ENCODE measurements at regions not wholly inside any gene's neighbourhood (a gene's known extent, or its start where the extent isn't known, plus 50 kb on each side); places are given as distances from the start of the nearest gene placed in this dataset.

GRCh38 chr5:109584986-109585599 is 104.6 kb upstream of the MAN2A1 start:
- Histone ChIP-seq H3K27me3 (ENCODE audit: control insufficient read depth, insufficient read depth, low read length) (no peaks in the 10 kb centered on the region), H3K4me3 (ENCODE audit: low read length) (no peak overlapping the region), H3K36me3 (ENCODE audit: control insufficient read depth, insufficient read depth, low read length) (no peaks in the 10 kb centered on the region), H3K9me3 (ENCODE audit: control insufficient read depth, low read depth, low read length) (peaks cover 3% of the 10 kb centered on the region), H3K27ac (ENCODE audit: low read length) (no peak overlapping the region), H3K4me1 (ENCODE audit: control insufficient read depth, insufficient read depth, low read length) (no peaks in the 10 kb centered on the region)
- WGBS (ENCODE audit: insufficient coverage, low lambda C conversion rate) = no CpG with 5 or more reads among the region's 4 CpGs
- no peak for DNase-seq

GRCh38 chr5:109580225-109580624 is 109.5 kb upstream of the MAN2A1 start:
- Histone ChIP-seq H3K36me3 (ENCODE audit: control insufficient read depth, insufficient read depth, low read length) (no peaks in the 10 kb centered on the region), H3K9me3 (ENCODE audit: control insufficient read depth, low read depth, low read length) (no peaks in the 10 kb centered on the region), H3K27me3 (ENCODE audit: control insufficient read depth, insufficient read depth, low read length) (no peaks in the 10 kb centered on the region), H3K27ac (ENCODE audit: low read length) (no peak overlapping the region), H3K4me1 (ENCODE audit: control insufficient read depth, insufficient read depth, low read length) (no peaks in the 10 kb centered on the region), H3K4me3 (ENCODE audit: low read length) (no peak overlapping the region)
- DNase-seq = no peak
- 66% methylated on average over 3 of the region's 3 CpGs for WGBS (ENCODE audit: insufficient coverage, low lambda C conversion rate)

DNA sequence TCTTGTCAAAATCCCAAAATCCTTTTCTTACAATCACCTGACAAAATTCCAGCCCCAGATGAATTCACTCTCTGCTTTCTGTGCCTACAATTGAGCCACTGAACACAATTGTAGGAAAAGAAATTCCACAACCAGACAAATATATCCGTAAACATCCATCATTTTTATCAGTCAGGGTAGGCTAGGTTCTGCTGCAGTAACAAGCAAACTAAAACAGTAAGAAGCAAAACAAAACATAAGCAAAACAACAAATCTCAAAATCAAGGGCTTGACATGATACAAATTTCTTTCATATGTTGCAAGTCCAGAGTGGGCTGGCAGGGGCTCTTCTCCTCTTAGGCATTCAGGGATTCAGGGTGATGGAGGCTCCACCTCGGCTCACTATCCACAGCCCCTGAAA is 114.2 kb upstream of the MAN2A1 start:
- DNase-seq = no peak

DNA sequence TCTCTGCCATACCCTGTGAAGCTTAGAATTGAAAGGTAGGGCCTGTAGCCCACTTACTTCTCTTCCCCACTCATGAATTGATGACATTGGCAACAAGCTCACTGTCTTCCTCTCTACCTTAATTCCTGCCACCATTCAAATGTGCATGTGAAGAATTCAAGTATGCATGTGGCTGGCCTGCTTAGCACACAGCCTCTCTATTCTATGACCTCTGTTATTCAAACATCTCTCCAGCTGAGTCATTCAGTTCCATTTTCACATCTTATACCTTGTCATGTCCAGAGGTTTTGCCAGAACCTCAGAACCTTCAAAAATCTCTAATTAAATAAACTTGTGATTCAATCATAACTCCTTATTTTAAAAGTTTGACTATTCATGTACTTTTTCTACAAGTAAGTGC is 114.7 kb upstream of the MAN2A1 start:
- Histone ChIP-seq H3K27me3 (ENCODE audit: control insufficient read depth, insufficient read depth, low read length) (no peaks in the 10 kb centered on the region), H3K4me1 (ENCODE audit: control insufficient read depth, insufficient read depth, low read length) (no peaks in the 10 kb centered on the region), H3K4me3 (ENCODE audit: low read length) (no peak overlapping the region), H3K9me3 (ENCODE audit: control insufficient read depth, low read depth, low read length) (no peaks in the 10 kb centered on the region), H3K36me3 (ENCODE audit: control insufficient read depth, insufficient read depth, low read length) (no peaks in the 10 kb centered on the region), H3K27ac (ENCODE audit: low read length) (no peak overlapping the region)
- no peak for DNase-seq

More for the DNA sequence above, 114.2 kb upstream of the MAN2A1 start:
- Histone ChIP-seq H3K4me3 (ENCODE audit: low read length) (no peak overlapping the region), H3K27me3 (ENCODE audit: control insufficient read depth, insufficient read depth, low read length) (no peaks in the 10 kb centered on the region), H3K27ac (ENCODE audit: low read length) (no peak overlapping the region), H3K4me1 (ENCODE audit: control insufficient read depth, insufficient read depth, low read length) (no peaks in the 10 kb centered on the region), H3K36me3 (ENCODE audit: control insufficient read depth, insufficient read depth, low read length) (no peaks in the 10 kb centered on the region), H3K9me3 (ENCODE audit: control insufficient read depth, low read depth, low read length) (no peaks in the 10 kb centered on the region)
- WGBS (ENCODE audit: insufficient coverage, low lambda C conversion rate) = no CpG with 5 or more reads among the region's 2 CpGs

GRCh38 chr5:109573766-109574165 is 116.0 kb upstream of the MAN2A1 start:
- no peaks in the 10 kb centered on the region for H3K27me3 ChIP-seq (ENCODE audit: control insufficient read depth, insufficient read depth, low read length)
- no peaks in the 10 kb centered on the region for H3K36me3 ChIP-seq (ENCODE audit: control insufficient read depth, insufficient read depth, low read length)
- no peaks in the 10 kb centered on the region for H3K9me3 ChIP-seq (ENCODE audit: control insufficient read depth, low read depth, low read length)
- H3K27ac ChIP-seq (ENCODE audit: low read length) = no peak overlapping the region
- no peak overlapping the region for H3K4me3 ChIP-seq (ENCODE audit: low read length)
- WGBS (ENCODE audit: insufficient coverage, low lambda C conversion rate) = no CpG with 5 or more reads among the region's 3 CpGs
- H3K4me1 ChIP-seq (ENCODE audit: control insufficient read depth, insufficient read depth, low read length) = no peaks in the 10 kb centered on the region
- DNase-seq = no peak

- H3K27me3 ChIP-seq (ENCODE audit: control insufficient read depth, insufficient read depth, low read length) = no peaks in the 10 kb centered on the region
- H3K4me1 ChIP-seq (ENCODE audit: control insufficient read depth, insufficient read depth, low read length) = no peaks in the 10 kb centered on the region
- H3K36me3 ChIP-seq (ENCODE audit: control insufficient read depth, insufficient read depth, low read length) = no peaks in the 10 kb centered on the region
- no peak overlapping the region for H3K27ac ChIP-seq (ENCODE audit: low read length)
- no peak overlapping the region for H3K4me3 ChIP-seq (ENCODE audit: low read length)
- no peak for DNase-seq
- WGBS (ENCODE audit: insufficient coverage, low lambda C conversion rate) = no CpG with 5 or more reads among the region's 4 CpGs
- no peaks in the 10 kb centered on the region for H3K9me3 ChIP-seq (ENCODE audit: control insufficient read depth, low read depth, low read length)
Observed at GRCh38 chr5:109573256-109573655, 116.5 kb upstream of the MAN2A1 start.

- Histone ChIP-seq H3K4me3 (ENCODE audit: low read length) (no peak overlapping the region), H3K27ac (ENCODE audit: low read length) (no peak overlapping the region), H3K36me3 (ENCODE audit: control insufficient read depth, insufficient read depth, low read length) (no peaks in the 10 kb centered on the region), H3K9me3 (ENCODE audit: control insufficient read depth, low read depth, low read length) (no peaks in the 10 kb centered on the region), H3K4me1 (ENCODE audit: control insufficient read depth, insufficient read depth, low read length) (no peaks in the 10 kb centered on the region), H3K27me3 (ENCODE audit: control insufficient read depth, insufficient read depth, low read length) (no peaks in the 10 kb centered on the region)
- no CpG with 5 or more reads among the region's 1 CpG for WGBS (ENCODE audit: insufficient coverage, low lambda C conversion rate)
- no peak for DNase-seq
Observed at GRCh38 chr5:109571785-109572184, 117.9 kb upstream of the MAN2A1 start.

DNA sequence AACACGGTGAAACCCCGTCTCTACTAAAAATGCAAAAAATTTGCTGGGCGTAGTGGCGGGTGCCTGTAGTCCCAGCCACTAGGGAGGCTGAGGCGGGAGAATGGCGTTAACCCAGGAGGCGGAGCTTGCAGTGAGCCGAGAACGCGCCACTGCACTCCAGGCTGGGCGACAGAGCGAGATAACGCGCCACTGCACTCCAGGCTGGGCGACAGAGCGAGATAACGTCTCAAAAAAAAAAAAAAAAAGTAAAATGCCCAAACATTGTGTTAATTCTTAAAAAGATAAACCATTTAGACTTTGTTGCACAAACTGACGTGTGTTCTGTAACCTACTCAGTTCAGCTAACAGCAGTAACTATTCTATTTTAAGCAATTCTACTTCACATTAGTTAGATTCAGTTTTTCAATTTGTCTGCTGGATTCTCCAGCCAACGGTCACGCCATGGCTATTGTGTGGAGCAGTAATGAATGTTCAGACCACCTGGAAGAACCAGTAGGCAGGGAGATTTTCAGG is 119.3 kb upstream of the MAN2A1 start:
- DNase-seq = no peak
- H3K9me3 ChIP-seq (ENCODE audit: control insufficient read depth, low read depth, low read length) = no peaks in the 10 kb centered on the region
- no peak overlapping the region for H3K27ac ChIP-seq (ENCODE audit: low read length)
- H3K4me1 ChIP-seq (ENCODE audit: control insufficient read depth, insufficient read depth, low read length) = no peaks in the 10 kb centered on the region
- 96% methylated on average over 5 of the region's 20 CpGs for WGBS (ENCODE audit: insufficient coverage, low lambda C conversion rate)
- no peaks in the 10 kb centered on the region for H3K27me3 ChIP-seq (ENCODE audit: control insufficient read depth, insufficient read depth, low read length)
- H3K4me3 ChIP-seq (ENCODE audit: low read length) = no peak overlapping the region
- no peaks in the 10 kb centered on the region for H3K36me3 ChIP-seq (ENCODE audit: control insufficient read depth, insufficient read depth, low read length)

DNA sequence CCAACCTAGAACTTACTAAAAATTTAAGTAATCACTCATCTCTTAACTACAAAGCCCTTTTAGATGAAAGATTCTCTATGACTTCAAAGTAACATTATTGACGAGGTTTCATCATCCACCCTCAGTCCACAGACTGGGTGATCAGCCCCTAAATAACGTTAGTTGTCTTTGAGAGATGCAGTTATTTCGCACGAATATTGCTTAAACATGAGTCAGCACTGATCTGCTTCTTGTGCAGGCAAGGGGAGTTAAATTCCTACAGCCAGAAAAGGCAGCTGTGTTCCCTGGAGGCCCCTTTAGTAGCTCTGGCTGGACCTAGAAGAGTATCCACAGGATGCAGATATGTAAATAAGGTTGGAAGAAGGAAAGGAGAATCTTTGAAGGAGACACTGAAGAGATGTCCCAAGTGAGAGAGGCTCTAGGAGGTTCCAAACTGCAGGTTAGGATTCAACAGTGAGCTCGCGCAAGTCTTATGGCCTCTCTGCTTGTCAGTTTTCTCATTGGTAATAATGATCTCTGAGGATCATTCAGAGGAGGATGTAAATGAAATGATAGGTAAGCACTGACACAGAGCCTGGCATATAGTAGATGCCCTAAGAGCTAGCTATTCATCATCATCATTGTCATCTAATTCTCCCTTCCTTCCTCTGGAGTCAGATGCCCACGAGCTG is 122.2 kb upstream of the MAN2A1 start:
- no peak overlapping the region for H3K27ac ChIP-seq (ENCODE audit: low read length)
- no peak overlapping the region for H3K4me3 ChIP-seq (ENCODE audit: low read length)
- no peaks in the 10 kb centered on the region for H3K36me3 ChIP-seq (ENCODE audit: control insufficient read depth, insufficient read depth, low read length)
- no peaks in the 10 kb centered on the region for H3K9me3 ChIP-seq (ENCODE audit: control insufficient read depth, low read depth, low read length)
- no CpG with 5 or more reads among the region's 7 CpGs for whole genome bisulfite sequencing (ENCODE audit: insufficient coverage, low lambda C conversion rate)
- no peak for DNase-seq
- H3K4me1 ChIP-seq (ENCODE audit: control insufficient read depth, insufficient read depth, low read length) = no peaks in the 10 kb centered on the region
- no peaks in the 10 kb centered on the region for H3K27me3 ChIP-seq (ENCODE audit: control insufficient read depth, insufficient read depth, low read length)

GRCh38 chr5:109566361-109566760 is 123.4 kb upstream of the MAN2A1 start:
- no peak overlapping the region for H3K27ac ChIP-seq (ENCODE audit: low read length)
- no peak for DNase-seq
- H3K36me3 ChIP-seq (ENCODE audit: control insufficient read depth, insufficient read depth, low read length) = no peaks in the 10 kb centered on the region
- no peaks in the 10 kb centered on the region for H3K9me3 ChIP-seq (ENCODE audit: control insufficient read depth, low read depth, low read length)
- WGBS (ENCODE audit: insufficient coverage, low lambda C conversion rate) = no CpG with 5 or more reads among the region's 2 CpGs
- no peaks in the 10 kb centered on the region for H3K4me1 ChIP-seq (ENCODE audit: control insufficient read depth, insufficient read depth, low read length)
- no peaks in the 10 kb centered on the region for H3K27me3 ChIP-seq (ENCODE audit: control insufficient read depth, insufficient read depth, low read length)
- no peak overlapping the region for H3K4me3 ChIP-seq (ENCODE audit: low read length)

DNA sequence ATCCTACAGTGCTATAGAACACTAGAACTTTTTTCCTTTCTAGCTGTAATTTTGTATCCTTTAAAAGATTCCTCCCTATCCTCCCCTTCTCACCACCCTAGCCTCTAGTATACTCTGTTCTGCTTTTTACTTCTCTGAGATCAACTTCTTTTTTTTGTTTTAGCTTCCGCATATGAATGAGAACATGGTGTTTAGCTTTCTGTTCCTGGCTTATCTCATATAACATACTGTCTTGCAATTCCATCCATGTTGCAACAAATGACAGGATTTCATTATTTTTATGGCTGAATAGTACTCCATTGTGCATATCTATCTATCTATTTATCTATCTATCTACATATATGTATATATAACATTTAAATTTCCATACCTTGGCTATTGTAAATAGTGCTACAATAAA is 126.0 kb upstream of the MAN2A1 start:
- Histone ChIP-seq H3K4me3 (ENCODE audit: low read length) (no peak overlapping the region), H3K27me3 (ENCODE audit: control insufficient read depth, insufficient read depth, low read length) (no peaks in the 10 kb centered on the region), H3K4me1 (ENCODE audit: control insufficient read depth, insufficient read depth, low read length) (no peaks in the 10 kb centered on the region), H3K9me3 (ENCODE audit: control insufficient read depth, low read depth, low read length) (no peaks in the 10 kb centered on the region), H3K27ac (ENCODE audit: low read length) (no peak overlapping the region), H3K36me3 (ENCODE audit: control insufficient read depth, insufficient read depth, low read length) (no peaks in the 10 kb centered on the region)
- no peak for DNase-seq
- WGBS (ENCODE audit: insufficient coverage, low lambda C conversion rate) = 78% methylated on average over 1 of the region's 1 CpG

Data from large intestine (tissue), 3 donors.